ENCODE measurements at regions not wholly inside any gene's neighbourhood (a gene's known extent, or its start where the extent isn't known, plus 50 kb on each side); places are given as distances from the start of the nearest gene placed in this dataset.

GRCh38 chr11:36890841-36891240, 292.8 kb upstream of the RAG2 start:
- DNase-seq (ENCODE audit: low spot score) = no peak

- no peak for DNase-seq (ENCODE audit: low spot score)
Observed at GRCh38 chr11:36890121-36890679, 292.2 kb upstream of the RAG2 start.

DNA sequence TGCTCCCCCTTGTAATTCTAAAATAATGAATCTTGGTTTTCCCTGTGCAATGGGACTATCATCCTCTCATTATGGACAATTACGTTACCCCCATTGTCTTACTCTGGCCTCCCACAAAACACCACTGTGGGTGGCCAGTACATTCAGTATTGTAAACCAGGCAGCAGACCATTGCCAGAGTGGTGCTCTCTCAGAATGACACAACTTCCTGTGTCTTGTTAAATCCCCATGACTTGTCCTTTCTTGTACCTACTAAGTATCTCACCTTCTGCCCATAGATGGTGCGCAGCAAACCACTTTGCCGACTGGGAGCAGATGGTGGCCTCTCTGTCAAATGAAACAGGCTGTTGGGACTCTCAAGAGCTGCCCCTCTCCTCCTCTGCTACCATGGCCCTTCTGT, 287.1 kb upstream of the RAG2 start:
- no peak for DNase-seq (ENCODE audit: low spot score)

DNA sequence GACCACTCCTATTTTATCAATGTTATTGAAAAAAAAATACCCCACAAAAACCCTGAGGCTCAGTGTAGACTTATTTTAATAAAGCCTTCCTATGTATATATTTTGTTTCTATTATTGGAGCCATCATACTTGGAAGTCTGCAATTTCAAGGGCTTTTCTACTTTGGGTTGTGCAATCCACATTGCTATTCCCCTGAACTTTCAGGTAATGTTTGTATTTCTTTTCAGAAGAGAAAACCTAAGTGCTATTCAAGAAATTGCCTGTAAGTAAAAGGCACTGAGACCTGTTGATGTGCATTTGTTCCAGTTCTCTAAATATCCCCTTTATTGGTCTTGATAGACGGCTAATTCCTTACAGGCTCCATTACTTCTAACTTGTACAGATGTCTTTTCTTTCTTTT, 280.7 kb upstream of the RAG2 start:
- DNase-seq (ENCODE audit: low spot score) = no peak

- no peak for DNase-seq (ENCODE audit: low spot score)
Observed at GRCh38 chr11:36877149-36877548, 279.1 kb upstream of the RAG2 start.

GRCh38 chr11:36876266-36876665, 278.2 kb upstream of the RAG2 start:
- no peak for DNase-seq (ENCODE audit: low spot score)

- no peak for DNase-seq (ENCODE audit: low spot score)
Observed at GRCh38 chr11:36874291-36874690, 276.3 kb upstream of the RAG2 start.

- DNase-seq (ENCODE audit: low spot score) = no peak
Observed at GRCh38 chr11:36870361-36870760, 272.3 kb upstream of the RAG2 start.

DNA sequence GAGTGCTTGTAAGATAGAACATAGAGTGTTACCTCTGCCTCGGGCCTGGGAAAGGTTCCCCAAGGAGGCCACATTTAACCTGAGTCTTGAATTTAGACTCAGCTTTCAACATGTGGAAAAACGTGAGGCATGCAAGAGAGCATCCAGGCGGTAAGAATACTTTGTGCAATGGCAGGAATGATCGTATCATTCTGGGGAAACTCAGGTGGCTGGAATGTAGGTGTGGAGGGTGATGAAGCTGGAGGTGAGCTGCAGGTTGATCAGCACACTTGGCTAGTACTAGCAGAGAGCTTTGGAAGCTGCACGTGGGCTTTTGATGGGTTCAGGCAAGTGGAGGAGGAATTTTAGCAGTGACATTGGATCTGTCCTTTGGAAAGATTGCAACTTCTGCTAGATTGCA, 270.3 kb upstream of the RAG2 start:
- DNase-seq (ENCODE audit: low spot score) = no peak

DNA sequence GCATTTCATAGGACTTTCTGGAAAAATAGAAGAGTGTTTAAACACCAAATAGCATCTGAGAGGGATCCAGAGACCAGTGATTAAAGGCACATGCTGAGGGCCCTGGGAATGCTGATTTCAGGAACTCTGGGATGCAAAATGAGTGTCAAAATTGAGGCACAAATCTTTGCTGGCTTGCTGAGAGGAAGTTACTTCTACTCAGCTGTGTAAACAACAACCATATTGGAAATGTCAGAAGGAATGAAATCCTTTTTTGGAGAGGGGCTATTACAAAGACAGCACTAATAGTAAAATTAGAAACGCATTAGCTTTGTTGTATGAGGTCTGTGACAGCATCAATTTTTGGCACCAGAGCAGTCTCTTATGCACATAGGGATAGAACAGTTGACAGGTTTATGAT, 267.8 kb upstream of the RAG2 start:
- DNase-seq (ENCODE audit: low spot score) = no peak

DNA sequence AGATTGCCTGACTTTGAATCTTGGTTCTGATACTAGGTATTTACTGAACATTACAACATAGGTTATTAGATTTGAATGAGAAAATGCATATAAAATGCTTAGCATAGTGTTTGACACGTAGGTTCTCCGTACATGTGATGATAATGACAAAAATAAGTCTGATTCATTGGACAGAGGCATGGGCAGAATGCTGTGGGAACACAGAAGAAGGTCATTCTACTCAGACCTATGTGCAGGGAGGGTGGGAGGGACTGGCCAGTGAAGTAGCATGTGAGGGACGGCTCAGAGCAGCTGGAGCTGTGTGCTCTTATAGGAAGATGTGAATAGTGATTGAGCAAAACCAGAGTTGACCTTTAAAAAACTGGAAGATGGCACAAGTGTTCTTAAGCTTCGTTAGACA, 256.8 kb upstream of the RAG2 start:
- no peak for DNase-seq (ENCODE audit: low spot score)

DNA sequence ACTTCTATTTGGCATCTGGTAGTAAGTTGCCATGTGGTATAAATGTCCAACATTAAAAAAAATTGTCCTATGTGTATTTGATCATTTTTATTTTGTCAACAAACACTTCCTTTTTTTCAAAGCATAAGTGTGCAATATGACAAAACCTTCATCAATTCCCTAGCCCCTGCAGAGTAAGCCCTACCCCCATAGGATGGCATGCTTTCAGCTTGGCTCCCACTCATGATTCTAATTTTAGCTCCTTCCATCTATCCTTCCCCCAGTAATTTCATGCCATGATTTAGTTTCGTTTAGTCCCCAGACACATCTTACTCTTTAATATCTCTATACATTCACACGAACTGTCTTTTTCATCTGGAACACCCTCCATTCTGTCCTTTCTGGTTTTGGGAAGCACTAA, 250.6 kb upstream of the RAG2 start:
- DNase-seq (ENCODE audit: low spot score) = no peak

DNA sequence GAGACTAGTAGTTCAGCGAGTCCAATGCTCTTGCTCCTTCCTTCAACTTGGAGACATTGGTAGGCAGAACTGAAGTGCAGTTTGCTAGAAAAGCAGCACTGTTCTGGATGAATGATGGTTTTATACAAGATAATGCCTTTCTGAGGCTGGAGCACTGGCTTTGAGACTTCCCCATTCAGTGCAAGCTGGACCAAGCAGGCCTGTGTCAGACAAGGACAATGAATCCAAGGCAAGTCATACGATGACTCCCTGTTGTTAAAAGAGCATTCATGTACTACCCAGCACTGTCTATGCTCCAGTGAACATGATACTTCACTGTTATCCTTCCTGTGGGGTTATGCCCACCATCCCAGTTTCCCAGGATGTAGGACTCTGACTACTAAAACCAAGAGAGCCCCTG, 242.3 kb upstream of the RAG2 start:
- no peak for DNase-seq (ENCODE audit: low spot score)

DNA sequence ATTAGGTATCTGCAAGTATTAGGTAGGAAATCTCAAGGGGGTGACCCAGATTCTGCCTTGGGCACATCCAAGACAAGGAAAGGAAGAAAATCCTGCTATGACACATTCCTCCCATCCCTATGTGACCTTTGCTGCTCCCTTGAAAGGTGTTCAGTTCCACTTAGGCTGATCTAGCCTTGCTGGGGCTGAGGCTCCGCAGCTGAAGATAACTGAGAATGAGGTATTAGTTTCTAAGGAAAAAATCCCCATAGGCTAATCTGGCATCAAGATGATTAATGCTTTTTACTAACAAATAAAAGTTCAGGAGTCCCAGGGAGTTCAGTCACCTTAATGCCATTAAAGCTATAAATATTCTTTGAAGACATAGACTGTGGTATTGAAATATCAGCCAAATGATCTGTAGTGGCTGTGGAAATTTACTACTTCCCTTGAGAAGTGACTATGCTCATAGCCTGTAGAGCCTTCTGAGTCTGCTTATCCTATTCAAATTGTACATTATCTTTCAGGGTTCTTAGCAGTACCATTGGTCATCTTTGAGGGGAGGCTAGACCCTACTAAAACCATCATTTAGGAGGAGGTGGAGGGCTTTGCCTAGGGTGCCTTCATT, 239.9 kb upstream of the RAG2 start:
- DNase-seq (ENCODE audit: low spot score) = no peak

- DNase-seq (ENCODE audit: low spot score) = no peak
Observed at GRCh38 chr11:36825251-36825650, 227.2 kb upstream of the RAG2 start.

DNA sequence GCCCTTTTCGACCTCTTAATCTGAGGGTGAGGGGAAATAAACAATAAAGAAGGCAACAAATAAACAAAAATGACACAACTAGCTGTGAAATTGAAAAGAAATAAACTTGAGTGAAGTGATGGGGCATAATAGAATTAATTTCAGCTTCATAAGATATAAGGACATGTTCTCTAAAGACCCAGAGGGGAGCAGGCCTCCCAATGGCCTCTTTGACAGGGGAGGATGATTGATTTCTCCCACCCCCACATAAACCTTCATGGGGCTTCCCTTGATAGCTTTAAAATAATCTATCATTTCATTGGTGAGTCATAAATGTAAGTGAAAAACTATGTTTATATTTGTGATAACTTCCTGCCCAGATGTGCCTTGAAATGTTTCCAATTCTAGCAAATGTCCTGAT, 226.3 kb upstream of the RAG2 start:
- no peak for DNase-seq (ENCODE audit: low spot score)

GRCh38 chr11:36822829-36823228, 224.8 kb upstream of the RAG2 start:
- DNase-seq (ENCODE audit: low spot score) = no peak

DNA sequence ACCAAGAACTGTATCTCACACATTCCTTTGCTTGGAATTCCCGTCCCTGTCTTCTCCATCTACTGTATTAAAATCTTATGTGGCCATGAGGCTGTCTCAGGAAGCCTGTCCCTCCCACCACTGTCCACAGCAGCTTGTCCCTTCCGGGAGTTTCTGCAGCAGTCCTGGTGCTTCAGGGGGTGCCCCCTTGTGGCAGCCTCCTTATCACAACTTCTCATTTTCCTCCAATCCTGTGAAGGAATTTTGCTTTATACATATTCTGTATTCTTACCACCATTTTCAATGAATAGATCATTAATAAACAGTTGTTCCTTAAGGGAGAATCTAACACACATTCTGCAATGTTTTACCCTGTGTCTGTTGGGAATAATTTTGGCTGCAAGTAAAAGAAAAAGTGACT, 220.4 kb upstream of the RAG2 start:
- DNase-seq (ENCODE audit: low spot score) = no peak

- no peak for DNase-seq (ENCODE audit: low spot score)
Observed at GRCh38 chr11:36817336-36817965, 219.4 kb upstream of the RAG2 start.

- no peak for DNase-seq (ENCODE audit: low spot score)
Observed at GRCh38 chr11:36809303-36809702, 211.3 kb upstream of the RAG2 start.

DNA sequence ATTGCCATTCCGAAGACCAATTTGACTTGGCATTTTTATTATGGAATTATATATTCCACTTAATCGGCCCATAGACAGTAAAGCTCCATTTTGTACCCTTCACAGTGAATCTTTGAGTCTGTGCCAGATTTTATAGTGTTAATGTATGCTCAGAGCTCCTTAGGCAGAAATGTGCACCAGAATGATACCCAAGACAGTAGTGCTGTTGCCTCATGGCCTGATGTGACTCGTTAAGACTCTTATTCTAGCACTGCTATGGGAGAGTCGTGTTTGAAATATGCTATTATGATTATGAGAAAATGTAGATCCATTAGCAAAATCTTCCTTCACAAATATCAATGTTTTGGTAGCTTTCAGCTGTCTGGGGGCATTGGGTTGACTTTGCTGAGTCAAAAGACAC, 209.8 kb upstream of the RAG2 start:
- no peak for DNase-seq (ENCODE audit: low spot score)

GRCh38 chr11:36803084-36803483, 205.0 kb upstream of the RAG2 start:
- no peak for DNase-seq (ENCODE audit: low spot score)

- no peak for DNase-seq (ENCODE audit: low spot score)
Observed at GRCh38 chr11:36792996-36793914, 195.2 kb upstream of the RAG2 start.
